ENCODE measurements at regions not wholly inside any gene's neighbourhood (a gene's known extent, or its start where the extent isn't known, plus 50 kb on each side); places are given as distances from the start of the nearest gene placed in this dataset.
"Not testable (repeated sequence)": the region's sequence is repeated elsewhere in the genome, so short reads cannot be mapped to it uniquely, and the experiment has no call there.

DNA sequence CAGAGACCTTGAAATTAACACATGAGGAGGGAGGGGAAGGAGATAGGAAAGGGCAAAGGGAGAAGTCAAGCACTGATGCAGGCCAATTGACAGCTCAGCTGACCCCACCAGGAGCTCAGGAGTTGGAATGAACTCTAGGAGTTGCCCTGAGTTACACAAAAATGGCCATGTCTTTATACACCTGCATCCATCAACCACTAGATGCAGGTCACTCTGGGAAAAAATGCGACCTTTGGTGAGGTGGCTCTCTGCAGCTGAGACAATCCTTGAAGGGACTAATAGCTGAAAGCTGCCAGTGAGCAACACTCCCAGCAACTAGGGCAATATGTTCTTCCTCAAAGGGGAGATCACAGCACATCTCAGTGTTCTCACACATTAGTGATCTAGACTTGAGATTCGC, 222.8 kb downstream of the RBM26 start (continued):
- TF ChIP-seq ZBTB40 (IDR thresholded peaks at IDR 0.05) (no peak), ZBTB40 (CRISPR knock-in tag; IDR thresholded peaks at IDR 0.05) (no peak), ZNF350 (CRISPR knock-in tag; IDR thresholded peaks at IDR 0.05; ENCODE audit: borderline replicate concordance, low read depth) (no peak), ZNF441 (CRISPR knock-in tag; IDR thresholded peaks at IDR 0.05; ENCODE audit: borderline replicate concordance) (no peak), SOX13 (IDR thresholded peaks at IDR 0.05) (no peak), SOX13 (CRISPR knock-in tag; conservative IDR thresholded peaks at IDR 0.05 in 1 of 2, IDR thresholded peaks at IDR 0.05 in 1 of 2) (no peak), FIP1L1 (IDR thresholded peaks at IDR 0.05; ENCODE audit: borderline replicate concordance, insufficient read depth, low read depth, low read length) (no peak)
- TF ChIP-seq, protein P1, sequence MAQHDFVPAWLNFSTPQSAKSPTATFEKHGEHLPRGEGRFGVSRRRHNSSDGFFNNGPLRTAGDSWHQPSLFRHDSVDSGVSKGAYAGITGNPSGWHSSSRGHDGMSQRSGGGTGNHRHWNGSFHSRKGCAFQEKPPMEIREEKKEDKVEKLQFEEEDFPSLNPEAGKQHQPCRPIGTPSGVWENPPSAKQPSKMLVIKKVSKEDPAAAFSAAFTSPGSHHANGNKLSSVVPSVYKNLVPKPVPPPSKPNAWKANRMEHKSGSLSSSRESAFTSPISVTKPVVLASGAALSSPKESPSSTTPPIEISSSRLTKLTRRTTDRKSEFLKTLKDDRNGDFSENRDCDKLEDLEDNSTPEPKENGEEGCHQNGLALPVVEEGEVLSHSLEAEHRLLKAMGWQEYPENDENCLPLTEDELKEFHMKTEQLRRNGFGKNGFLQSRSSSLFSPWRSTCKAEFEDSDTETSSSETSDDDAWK (CRISPR knock-in tag; IDR thresholded peaks at IDR 0.05): no peak

- FAIRE-seq; POLR2A ChIA-PET; CTCF ChIA-PET (ENCODE audit: low intra/inter-chr PET ratio, low total read pairs): not testable (repeated sequence)
Observed at GRCh38 chr13:79173691-79174090, 232.4 kb downstream of the RBM26 start.

More at GRCh38 chr13:79173691-79174090, 232.4 kb downstream of the RBM26 start:
- H4K20me1 ChIP-seq (ENCODE audit: insufficient read depth, low read length); H3K36me3 ChIP-seq (replicated peaks in 1 of 2; ENCODE audit: control insufficient read depth in 1 of 2, insufficient read depth in 2 of 2, low read length in 2 of 2); DNase-seq (ENCODE audit: low spot score); H2AFZ ChIP-seq (ENCODE audit: low read length); BruUV-seq (replicated peaks); H3K79me2 ChIP-seq (ENCODE audit: insufficient read depth, low read length); H3K4me2 ChIP-seq (ENCODE audit: low read depth, low read length); H3K4me1 ChIP-seq (ENCODE audit: insufficient read depth, low read length); H3K9ac ChIP-seq (ENCODE audit: insufficient read depth, low read depth, low read length); H3K4me3 ChIP-seq (replicated peaks in 1 of 3; ENCODE audit: insufficient read depth in 1 of 3, low read depth in 2 of 3, low read length in 3 of 3); ATAC-seq; in situ Hi-C loops (cut with HindIII; ENCODE audit: extremely low pct_ligation_motif_present, low pct_unique_long_range_greater_than_20kb); H3K9me3 ChIP-seq (ENCODE audit: low read length); H3K27me3 ChIP-seq (ENCODE audit: control insufficient read depth in 1 of 2, insufficient read depth in 2 of 2, low read length in 2 of 2); H3K27ac ChIP-seq (ENCODE audit: extremely low read length, insufficient read depth, low read length); intact Hi-C loops (cut with micrococcal nuclease; ENCODE audit: unreplicated experiment): not testable (repeated sequence)
